AML-193 (cell line): ENCODE measurements at regions not wholly inside any gene's neighbourhood (a gene's known extent, or its start where the extent isn't known, plus 50 kb on each side); places are given as distances from the start of the nearest gene placed in this dataset.

Experiments used
- DNase-seq, 2 experiments: peaks; one replicate each; lab custom pipeline; 2025; lab: John Stamatoyannopoulos, UW

DNA sequence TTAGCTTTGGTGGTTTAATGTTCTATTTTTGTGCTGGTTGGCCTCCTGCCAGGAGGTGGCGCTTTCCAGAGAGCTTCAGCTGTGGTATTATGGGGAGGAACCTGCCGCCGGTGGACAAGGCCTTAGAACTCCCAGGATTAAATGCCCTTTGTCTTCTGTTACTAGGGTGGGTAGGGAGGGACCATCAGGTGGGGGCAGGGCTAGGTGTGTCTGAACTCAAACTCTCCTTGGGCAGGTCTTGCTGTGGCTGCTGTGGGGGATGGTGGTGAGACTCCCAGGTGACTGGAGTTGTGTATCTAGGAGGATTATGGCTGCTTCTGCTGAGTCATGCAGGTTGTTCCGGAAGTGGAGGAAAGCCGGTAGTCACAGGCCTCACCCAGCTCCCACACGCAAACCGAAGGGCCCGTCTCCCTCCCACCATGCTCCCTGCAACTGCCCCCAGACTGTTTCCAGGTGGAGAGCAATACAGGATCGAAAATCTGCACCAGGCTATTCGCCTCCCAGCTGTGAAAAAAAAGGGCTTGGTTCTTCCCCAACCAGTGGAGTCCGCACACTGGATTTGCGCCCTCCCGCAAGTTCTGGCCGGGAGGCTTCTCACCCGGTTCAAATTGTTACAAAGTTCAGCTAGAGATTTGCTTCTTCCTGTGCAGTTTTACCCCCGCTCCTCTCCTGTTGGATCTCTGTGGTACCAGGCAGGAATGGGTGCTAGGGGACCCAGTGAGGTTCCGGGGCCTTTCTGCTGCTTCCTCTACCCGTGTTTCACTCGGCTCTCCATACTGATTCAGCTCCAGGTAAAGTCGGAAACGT lies 220.5 kb downstream of the CENPF start:
- DNase-seq = peak in 1 of 2 experiments; percentile 11

GRCh38 chr1:214824763-214825162 lies 221.8 kb downstream of the CENPF start:
- no peak for DNase-seq

DNA sequence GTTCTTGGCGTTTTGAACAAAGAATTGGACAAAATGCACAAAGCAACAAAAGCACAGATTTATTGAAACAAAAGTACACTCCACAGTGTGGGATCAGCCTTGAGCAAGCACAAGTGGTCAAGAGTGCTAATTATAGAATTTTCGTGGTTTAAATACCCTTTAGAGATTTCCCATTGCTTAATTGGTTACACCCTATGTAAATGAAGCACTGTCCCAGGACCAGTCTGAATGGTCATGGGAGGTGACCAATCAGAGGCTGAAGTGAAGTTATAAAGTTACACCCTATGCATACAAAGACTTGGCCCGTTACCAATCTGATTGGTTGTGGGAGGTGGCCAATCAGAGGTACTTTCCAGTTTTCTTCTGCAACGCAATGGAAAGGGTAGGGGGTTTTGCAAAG lies 223.6 kb downstream of the CENPF start:
- no peak for DNase-seq

- DNase-seq = no peak
These were observed 224.9 kb downstream of the CENPF start for GRCh38 chr1:214827883-214828282.

DNA sequence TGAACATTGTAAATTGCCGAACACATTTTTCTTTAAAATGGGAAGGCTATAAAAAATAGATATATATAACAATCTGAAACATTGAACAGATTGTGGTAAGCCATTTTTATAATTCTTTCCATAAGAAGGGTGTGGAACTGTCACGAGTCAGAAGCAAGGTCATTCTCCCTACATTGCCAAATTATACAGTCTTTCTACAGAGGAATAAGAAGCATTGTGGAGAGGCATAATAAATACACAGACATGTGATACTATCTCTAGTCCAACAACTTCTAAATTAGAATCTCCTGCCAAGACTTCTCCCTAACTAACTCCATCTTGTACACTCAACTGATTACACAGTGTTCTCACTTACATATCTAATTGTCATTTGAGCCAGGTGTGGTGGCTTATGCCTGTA lies 227.9 kb downstream of the CENPF start:
- no peak for DNase-seq

- no peak for DNase-seq
These were observed 229.0 kb downstream of the CENPF start for GRCh38 chr1:214831956-214832355.

DNA sequence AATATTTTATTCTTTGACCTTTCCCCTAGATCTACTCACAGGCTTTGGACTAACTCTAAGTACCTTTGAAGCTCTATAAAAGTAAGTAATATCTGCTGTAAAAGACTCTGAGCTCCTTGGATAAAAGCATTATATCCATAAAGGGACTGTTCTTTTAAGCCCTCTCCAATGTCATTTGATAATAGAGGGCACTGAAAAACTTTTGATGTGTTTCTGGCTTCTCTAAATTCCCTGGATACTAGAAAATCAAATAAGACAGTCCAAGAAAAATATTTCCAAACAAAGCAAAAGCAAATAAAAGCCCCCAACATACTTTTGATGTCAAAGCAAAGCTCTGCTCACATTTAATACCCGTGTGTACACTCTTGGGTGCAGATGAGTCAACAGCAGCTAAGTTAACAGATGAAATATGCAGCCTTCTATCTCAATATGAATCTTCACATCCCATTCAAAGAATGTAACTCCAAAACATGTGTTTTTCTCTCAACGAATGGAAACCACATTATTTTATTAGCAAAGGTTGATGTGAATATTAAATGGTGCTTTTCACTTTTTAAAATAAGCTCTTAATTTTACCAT lies 230.3 kb downstream of the CENPF start:
- no peak for DNase-seq

DNA sequence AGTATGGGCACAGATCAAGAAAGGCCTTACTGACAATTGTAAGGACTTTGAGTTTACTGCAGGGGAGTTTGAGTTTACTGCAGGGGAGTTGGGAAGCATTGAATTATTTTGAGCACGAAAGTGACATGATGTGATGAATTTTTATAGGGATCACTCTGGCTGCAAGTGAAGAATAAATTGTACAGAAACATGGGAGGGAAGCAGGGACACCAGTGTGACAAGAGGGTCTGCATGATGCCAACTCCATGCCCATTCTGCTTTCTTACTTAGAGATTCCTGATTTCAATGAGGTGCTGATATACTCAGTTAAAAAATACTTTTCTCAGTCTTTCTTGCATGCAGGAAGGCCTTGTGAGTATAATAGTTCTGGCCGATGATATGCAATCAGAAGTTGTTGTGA lies 234.4 kb downstream of the CENPF start:
- DNase-seq = no peak

GRCh38 chr1:214838351-214838750 lies 235.4 kb downstream of the CENPF start:
- DNase-seq = no peak

- no peak for DNase-seq
These were observed 237.4 kb downstream of the CENPF start for GRCh38 chr1:214840356-214840755.

DNA sequence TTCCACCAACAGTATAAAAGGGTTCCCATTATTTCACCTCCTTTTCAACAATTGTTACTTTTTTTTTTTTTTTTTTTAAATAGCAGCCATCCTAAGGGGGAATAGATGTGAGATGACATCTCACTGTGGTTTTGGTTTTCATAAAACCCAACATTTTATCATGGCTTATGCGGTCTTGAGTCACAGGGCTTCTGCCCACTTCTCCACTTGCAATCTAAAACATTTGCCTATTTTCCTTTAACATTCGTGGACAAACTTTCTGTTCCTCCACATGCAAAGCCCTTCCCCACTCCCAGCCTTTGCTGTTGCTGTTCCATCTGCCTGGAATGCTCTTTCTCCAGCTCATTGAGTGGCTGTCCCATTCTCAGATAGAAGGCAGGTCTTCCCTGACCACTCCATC lies 239.7 kb upstream of the KCNK2 start:
- DNase-seq = no peak

GRCh38 chr1:214843281-214843680 lies 239.3 kb upstream of the KCNK2 start:
- no peak for DNase-seq

GRCh38 chr1:214844319-214844718 lies 238.2 kb upstream of the KCNK2 start:
- DNase-seq = no peak

DNA sequence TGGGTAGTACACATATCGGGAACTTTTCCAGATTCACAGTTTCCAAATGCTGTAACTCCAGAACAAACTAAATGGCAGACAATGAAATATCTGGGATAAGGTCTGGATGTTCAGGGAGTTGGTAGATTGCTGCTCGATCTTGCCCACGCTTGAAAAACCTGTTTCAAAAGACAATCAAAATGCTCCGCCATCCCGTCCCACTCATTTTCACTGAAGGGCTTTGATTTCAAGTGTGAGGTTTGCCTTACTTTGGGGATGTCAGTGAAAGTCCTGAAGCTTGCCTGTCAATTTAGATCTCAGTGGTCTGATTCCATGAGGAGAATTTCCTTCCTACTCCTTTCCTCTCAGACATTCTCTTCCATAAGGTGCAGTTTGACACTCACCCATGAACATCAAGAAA lies 236.3 kb upstream of the KCNK2 start:
- no peak for DNase-seq

GRCh38 chr1:214847071-214847810 lies 235.3 kb upstream of the KCNK2 start:
- no peak for DNase-seq

GRCh38 chr1:214848101-214848500 lies 234.4 kb upstream of the KCNK2 start:
- no peak for DNase-seq

GRCh38 chr1:214850432-214851050 lies 232.0 kb upstream of the KCNK2 start:
- DNase-seq = no peak

DNA sequence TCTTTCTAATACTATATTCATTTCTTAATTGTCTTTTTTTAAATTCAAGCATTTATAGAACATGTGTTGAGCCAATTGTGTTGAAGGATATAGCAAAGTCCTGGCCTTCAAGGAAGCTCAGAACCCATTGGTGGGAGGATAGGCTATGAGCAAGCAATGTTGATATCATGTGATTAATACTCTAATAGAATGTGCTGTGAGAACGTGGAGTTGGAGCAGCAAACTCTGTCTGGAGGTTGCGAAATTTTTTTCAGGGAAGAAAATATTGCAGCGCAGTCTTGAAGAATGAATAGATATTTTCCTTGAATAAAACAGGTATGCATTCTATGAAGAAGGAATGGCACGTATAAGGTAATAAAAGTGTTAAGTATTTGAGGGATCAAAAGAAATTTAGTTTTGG lies 229.2 kb upstream of the KCNK2 start:
- no peak for DNase-seq

- DNase-seq = no peak
These were observed 228.2 kb upstream of the KCNK2 start for GRCh38 chr1:214854126-214854875.

- DNase-seq = no peak
These were observed 225.7 kb upstream of the KCNK2 start for GRCh38 chr1:214856843-214857242.

DNA sequence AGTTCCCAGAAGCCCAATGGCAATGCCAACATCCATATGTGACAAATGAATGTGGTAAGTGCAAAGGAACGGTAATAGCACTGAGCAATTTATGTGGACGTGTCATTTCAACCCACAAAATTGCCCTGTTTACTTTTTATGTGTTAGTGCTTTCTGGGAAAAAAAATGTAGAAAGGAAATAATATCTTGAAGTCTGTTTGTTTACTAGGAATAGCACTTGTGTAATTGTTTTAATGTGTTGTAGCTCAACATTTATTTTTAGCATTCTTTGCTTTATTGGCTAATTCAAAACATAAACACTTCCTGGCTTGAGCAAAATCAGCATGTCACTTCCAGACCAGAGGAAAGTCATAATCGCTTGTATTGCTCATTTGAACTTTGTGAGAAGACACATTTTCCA lies 224.8 kb upstream of the KCNK2 start:
- no peak for DNase-seq

- DNase-seq = no peak
These were observed 222.9 kb upstream of the KCNK2 start for GRCh38 chr1:214859647-214860046.
